ENCODE measurements at regions not wholly inside any gene's neighbourhood (a gene's known extent, or its start where the extent isn't known, plus 50 kb on each side); places are given as distances from the start of the nearest gene placed in this dataset.

DNA sequence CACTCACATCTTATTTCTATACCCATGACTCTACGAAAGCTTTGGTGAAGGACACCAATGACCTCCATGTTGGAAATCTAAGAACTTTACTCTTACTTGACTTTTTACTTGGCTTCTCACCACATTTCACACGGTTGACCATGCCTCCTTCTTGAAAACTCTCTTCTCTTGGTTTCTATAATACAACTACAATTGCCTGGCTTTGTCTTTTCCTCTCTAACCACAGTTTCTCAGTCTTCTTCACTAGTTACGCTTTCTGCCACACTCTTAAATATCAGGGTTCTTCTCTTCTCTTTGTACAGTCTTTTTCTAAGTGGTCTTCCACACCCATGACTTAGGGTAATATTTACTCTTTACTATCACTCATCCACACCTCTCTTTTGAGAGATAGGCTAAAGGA is 2079.8 kb upstream of the WWC1 start:
- in situ Hi-C loops (cut with HindIII; ENCODE audit: extremely low pct_ligation_motif_present, low pct_unique_long_range_greater_than_20kb) (no loop called here), intact Hi-C loops (cut with micrococcal nuclease; ENCODE audit: unreplicated experiment) (no loop called here)
- Histone ChIP-seq H3K4me3 (replicated peaks in 1 of 3; ENCODE audit: insufficient read depth in 1 of 3, low read depth in 2 of 3, low read length in 3 of 3) (no peak overlapping the region), H3K4me2 (ENCODE audit: low read depth, low read length) (no peak overlapping the region), H3K79me2 (ENCODE audit: insufficient read depth, low read length) (no peaks in the 10 kb centered on the region), H2AFZ (ENCODE audit: low read length) (no peak overlapping the region), H3K27me3 (ENCODE audit: control insufficient read depth in 1 of 2, insufficient read depth in 2 of 2, low read length in 2 of 2) (no peaks in the 10 kb centered on the region), H3K4me1 (ENCODE audit: insufficient read depth, low read length) (no peaks in the 10 kb centered on the region), H3K9me3 (ENCODE audit: low read length) (peaks cover 78% of the 10 kb centered on the region), H3K36me3 (replicated peaks in 1 of 2; ENCODE audit: control insufficient read depth in 1 of 2, insufficient read depth in 2 of 2, low read length in 2 of 2) (no peaks in the 10 kb centered on the region), H3K9ac (ENCODE audit: insufficient read depth, low read depth, low read length) (no peak overlapping the region), H4K20me1 (ENCODE audit: insufficient read depth, low read length) (no peaks in the 10 kb centered on the region), H3K27ac (ENCODE audit: extremely low read length, insufficient read depth, low read length) (no peak overlapping the region)
- ChIA-PET CTCF (ENCODE audit: low intra/inter-chr PET ratio, low total read pairs) (no interaction called here), POLR2A (no interaction called here)
- no TSS peak for BruUV-seq (replicated peaks)
- 1% methylated on average over 3 of the region's 3 CpGs for WGBS (ENCODE audit: low lambda C conversion rate)
- ATAC-seq (no peak), DNase-seq (ENCODE audit: low spot score) (no peak), FAIRE-seq (no peak)
- no peak for TF ChIP-seq ZFP36 (IDR thresholded peaks at IDR 0.05; ENCODE audit: borderline replicate concordance, low read depth, low read length, partially characterized antibody)
- TF ChIP-seq ARID2 (CRISPR knock-in tag; IDR thresholded peaks at IDR 0.05; ENCODE audit: borderline replicate concordance): no peak
- no peak for TF ChIP-seq FOXA3 (CRISPR knock-in tag; IDR thresholded peaks at IDR 0.05)
- TF ChIP-seq PHF5A (CRISPR knock-in tag; IDR thresholded peaks at IDR 0.05; ENCODE audit: low read depth, unreplicated experiment): no peak
- TF ChIP-seq, protein P1, sequence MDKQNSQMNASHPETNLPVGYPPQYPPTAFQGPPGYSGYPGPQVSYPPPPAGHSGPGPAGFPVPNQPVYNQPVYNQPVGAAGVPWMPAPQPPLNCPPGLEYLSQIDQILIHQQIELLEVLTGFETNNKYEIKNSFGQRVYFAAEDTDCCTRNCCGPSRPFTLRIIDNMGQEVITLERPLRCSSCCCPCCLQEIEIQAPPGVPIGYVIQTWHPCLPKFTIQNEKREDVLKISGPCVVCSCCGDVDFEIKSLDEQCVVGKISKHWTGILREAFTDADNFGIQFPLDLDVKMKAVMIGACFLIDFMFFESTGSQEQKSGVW (CRISPR knock-in tag; IDR thresholded peaks at IDR 0.05; ENCODE audit: borderline replicate concordance): no peak
- no peak for TF ChIP-seq ARNTL (CRISPR knock-in tag; IDR thresholded peaks at IDR 0.05)
- no peak for TF ChIP-seq PCBP1 (IDR thresholded peaks at IDR 0.05; ENCODE audit: borderline replicate concordance, low read depth, low read length)
- TF ChIP-seq, protein P2, sequence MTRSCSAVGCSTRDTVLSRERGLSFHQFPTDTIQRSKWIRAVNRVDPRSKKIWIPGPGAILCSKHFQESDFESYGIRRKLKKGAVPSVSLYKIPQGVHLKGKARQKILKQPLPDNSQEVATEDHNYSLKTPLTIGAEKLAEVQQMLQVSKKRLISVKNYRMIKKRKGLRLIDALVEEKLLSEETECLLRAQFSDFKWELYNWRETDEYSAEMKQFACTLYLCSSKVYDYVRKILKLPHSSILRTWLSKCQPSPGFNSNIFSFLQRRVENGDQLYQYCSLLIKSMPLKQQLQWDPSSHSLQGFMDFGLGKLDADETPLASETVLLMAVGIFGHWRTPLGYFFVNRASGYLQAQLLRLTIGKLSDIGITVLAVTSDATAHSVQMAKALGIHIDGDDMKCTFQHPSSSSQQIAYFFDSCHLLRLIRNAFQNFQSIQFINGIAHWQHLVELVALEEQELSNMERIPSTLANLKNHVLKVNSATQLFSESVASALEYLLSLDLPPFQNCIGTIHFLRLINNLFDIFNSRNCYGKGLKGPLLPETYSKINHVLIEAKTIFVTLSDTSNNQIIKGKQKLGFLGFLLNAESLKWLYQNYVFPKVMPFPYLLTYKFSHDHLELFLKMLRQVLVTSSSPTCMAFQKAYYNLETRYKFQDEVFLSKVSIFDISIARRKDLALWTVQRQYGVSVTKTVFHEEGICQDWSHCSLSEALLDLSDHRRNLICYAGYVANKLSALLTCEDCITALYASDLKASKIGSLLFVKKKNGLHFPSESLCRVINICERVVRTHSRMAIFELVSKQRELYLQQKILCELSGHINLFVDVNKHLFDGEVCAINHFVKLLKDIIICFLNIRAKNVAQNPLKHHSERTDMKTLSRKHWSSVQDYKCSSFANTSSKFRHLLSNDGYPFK (CRISPR knock-in tag; IDR thresholded peaks at IDR 0.05; ENCODE audit: borderline replicate concordance): no peak
- TF ChIP-seq ZNF556 (CRISPR knock-in tag; IDR thresholded peaks at IDR 0.05; ENCODE audit: borderline replicate concordance): no peak
- no peak for TF ChIP-seq EZH2 (conservative IDR thresholded peaks at IDR 0.05; ENCODE audit: low read depth, low read length)
- no peak for TF ChIP-seq ADNP (CRISPR knock-in tag; IDR thresholded peaks at IDR 0.05)
- TF ChIP-seq, protein P3, sequence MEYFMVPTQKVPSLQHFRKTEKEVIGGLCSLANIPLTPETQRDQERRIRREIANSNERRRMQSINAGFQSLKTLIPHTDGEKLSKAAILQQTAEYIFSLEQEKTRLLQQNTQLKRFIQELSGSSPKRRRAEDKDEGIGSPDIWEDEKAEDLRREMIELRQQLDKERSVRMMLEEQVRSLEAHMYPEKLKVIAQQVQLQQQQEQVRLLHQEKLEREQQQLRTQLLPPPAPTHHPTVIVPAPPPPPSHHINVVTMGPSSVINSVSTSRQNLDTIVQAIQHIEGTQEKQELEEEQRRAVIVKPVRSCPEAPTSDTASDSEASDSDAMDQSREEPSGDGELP (IDR thresholded peaks at IDR 0.05; ENCODE audit: borderline replicate concordance, low read depth): no peak
- TF ChIP-seq ZNF607 (CRISPR knock-in tag; IDR thresholded peaks at IDR 0.05; ENCODE audit: borderline replicate concordance): no peak
- no peak for TF ChIP-seq FOXM1 (CRISPR knock-in tag; IDR thresholded peaks at IDR 0.05)
- TF ChIP-seq ZNF337 (CRISPR knock-in tag; IDR thresholded peaks at IDR 0.05; ENCODE audit: borderline replicate concordance, low read depth): no peak
- TF ChIP-seq, protein P4, sequence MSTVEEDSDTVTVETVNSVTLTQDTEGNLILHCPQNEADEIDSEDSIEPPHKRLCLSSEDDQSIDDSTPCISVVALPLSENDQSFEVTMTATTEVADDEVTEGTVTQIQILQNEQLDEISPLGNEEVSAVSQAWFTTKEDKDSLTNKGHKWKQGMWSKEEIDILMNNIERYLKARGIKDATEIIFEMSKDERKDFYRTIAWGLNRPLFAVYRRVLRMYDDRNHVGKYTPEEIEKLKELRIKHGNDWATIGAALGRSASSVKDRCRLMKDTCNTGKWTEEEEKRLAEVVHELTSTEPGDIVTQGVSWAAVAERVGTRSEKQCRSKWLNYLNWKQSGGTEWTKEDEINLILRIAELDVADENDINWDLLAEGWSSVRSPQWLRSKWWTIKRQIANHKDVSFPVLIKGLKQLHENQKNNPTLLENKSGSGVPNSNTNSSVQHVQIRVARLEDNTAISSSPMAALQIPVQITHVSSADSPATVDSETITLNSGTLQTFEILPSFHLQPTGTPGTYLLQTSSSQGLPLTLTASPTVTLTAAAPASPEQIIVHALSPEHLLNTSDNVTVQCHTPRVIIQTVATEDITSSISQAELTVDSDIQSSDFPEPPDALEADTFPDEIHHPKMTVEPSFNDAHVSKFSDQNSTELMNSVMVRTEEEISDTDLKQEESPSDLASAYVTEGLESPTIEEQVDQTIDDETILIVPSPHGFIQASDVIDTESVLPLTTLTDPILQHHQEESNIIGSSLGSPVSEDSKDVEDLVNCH (CRISPR knock-in tag; IDR thresholded peaks at IDR 0.05): no peak
- TF ChIP-seq, protein P5, sequence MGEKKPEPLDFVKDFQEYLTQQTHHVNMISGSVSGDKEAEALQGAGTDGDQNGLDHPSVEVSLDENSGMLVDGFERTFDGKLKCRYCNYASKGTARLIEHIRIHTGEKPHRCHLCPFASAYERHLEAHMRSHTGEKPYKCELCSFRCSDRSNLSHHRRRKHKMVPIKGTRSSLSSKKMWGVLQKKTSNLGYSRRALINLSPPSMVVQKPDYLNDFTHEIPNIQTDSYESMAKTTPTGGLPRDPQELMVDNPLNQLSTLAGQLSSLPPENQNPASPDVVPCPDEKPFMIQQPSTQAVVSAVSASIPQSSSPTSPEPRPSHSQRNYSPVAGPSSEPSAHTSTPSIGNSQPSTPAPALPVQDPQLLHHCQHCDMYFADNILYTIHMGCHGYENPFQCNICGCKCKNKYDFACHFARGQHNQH (CRISPR knock-in tag; IDR thresholded peaks at IDR 0.05): no peak
- no peak for TF ChIP-seq CBX2 (IDR thresholded peaks at IDR 0.05; ENCODE audit: low read depth, low read length)
- no peak for TF ChIP-seq CBX2 (CRISPR knock-in tag; IDR thresholded peaks at IDR 0.05; ENCODE audit: low read depth)
